NAMALWA (cell line): ENCODE measurements at regions not wholly inside any gene's neighbourhood (a gene's known extent, or its start where the extent isn't known, plus 50 kb on each side); places are given as distances from the start of the nearest gene placed in this dataset.

Experiments used
- DNase-seq: peaks from one replicate; pipeline ENCODE4 v3.0.0-alpha.2; 2015; ENCODE audit warnings: low spot score

GRCh38 chr5:154107010-154107409 lies 68.2 kb downstream of the MFAP3 start:
- no peak for DNase-seq

DNA sequence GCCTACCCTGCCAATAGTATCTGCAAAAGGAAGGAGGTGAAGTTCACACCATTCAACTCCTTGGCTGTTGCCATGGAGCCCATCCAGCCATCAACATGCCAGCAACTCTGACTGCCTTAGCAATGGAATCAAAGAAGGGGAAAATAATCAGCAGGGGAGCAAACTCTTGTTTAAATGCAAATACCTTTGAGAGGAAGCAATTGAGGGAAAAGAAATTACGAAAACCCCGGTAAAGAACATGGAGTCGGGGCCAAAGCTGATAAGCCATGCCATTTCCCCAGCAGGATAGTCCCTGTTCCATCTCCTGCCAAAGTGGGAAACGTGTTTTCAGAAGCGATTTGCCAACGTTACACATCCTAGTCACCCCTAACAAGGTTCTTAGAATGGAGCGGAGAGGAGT lies 69.0 kb downstream of the MFAP3 start:
- DNase-seq = no peak

- no peak for DNase-seq
Measured at GRCh38 chr5:154109416-154110106, 70.8 kb downstream of the MFAP3 start.

- DNase-seq = no peak
Measured at GRCh38 chr5:154110107-154110453, 71.3 kb downstream of the MFAP3 start.

- no peak for DNase-seq
Measured at GRCh38 chr5:154110716-154111115, 71.9 kb downstream of the MFAP3 start.

- no peak for DNase-seq
Measured at GRCh38 chr5:154111214-154111613, 72.4 kb downstream of the MFAP3 start.

DNA sequence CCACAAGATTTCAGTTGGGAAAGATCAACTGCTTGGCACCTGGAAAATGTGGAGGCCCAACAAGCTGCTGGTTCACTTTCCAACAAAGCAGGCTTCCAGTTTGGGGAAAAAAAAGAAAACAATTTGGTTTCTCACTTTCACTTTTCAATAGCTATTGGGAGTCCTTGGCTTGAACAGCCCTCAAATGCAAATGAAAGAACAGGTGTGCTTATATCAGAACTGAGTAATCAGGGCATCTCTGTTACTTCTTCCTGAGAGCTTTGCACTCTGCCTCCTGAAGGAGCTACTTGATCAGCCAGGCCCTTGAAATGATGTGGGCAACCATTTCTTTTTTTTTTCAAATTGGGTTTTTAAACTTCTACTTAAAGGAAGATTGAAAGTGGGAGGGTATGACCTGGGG lies 73.5 kb downstream of the MFAP3 start:
- DNase-seq = no peak

- no peak for DNase-seq
Measured at GRCh38 chr5:154115291-154115690, 75.2 kb upstream of the GALNT10 start.

GRCh38 chr5:154117050-154117449 lies 73.5 kb upstream of the GALNT10 start:
- DNase-seq = no peak

DNA sequence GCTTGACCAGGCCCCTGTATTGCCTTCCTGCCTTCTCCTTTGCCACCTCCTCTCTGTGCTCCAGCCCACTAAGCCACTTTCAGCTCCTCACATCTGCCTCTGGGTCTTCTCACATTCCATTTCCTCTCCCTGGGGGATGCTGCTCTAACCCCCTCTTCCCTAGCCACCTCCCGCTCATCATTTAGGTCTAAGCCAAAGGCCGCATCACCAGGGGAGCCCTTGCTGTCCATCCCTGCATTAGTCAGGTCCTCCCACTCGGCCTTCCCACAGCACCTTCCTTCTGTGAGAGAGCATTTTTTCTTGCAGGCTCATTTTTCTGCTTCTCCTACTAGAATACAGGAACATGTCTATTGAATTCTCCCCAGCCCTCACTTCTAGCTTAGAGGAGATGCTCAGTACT lies 72.6 kb upstream of the GALNT10 start:
- DNase-seq = no peak

- DNase-seq = peak; percentile 24
Measured at GRCh38 chr5:154118385-154118784, 72.1 kb upstream of the GALNT10 start.

GRCh38 chr5:154118893-154119336 lies 71.6 kb upstream of the GALNT10 start:
- peak; percentile 41 for DNase-seq

- DNase-seq = no peak
Measured at GRCh38 chr5:154129013-154129412, 61.5 kb upstream of the GALNT10 start.

GRCh38 chr5:154129921-154130320 lies 60.6 kb upstream of the GALNT10 start:
- no peak for DNase-seq

- no peak for DNase-seq
Measured at GRCh38 chr5:154131817-154132216, 58.7 kb upstream of the GALNT10 start.

- DNase-seq = no peak
Measured at GRCh38 chr5:154132718-154133307, 57.7 kb upstream of the GALNT10 start.

DNA sequence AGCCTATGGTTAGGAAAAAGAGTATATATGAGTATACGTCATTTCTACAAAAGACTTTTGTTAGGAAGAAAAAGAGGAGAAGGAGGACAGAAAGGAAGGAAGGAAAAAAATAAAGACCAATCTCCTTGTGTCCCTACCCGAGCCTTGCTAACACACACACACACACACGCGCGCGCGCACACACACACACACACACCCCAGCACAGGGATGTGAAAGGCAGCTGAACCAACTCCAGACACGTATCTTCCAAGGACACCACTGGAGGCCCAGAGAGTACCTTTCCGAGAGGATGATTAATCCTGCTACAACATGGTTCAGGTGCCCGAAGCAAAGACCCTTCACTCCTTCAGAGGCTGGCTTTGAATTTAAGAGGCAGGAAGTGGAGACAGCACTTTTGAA lies 56.9 kb upstream of the GALNT10 start:
- no peak for DNase-seq

DNA sequence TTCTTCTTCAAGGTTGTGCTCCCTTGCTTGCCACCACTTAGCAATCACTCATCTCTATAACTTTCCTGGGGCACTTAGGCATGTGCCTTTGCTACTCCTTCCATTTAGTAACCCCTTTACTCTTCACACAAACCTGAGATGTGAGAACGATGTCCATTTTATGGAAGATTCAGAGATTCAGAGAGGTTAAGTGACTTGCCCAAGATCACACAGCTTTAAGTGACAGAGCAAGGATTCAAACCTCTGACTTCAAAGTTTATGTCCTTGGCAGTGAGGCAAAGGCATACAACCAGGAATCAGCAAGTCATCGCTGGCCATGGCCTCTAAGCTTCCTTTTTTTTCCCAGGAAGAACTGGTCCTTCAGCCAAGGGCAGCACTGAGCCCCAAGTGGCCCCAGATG lies 56.0 kb upstream of the GALNT10 start:
- DNase-seq = no peak

DNA sequence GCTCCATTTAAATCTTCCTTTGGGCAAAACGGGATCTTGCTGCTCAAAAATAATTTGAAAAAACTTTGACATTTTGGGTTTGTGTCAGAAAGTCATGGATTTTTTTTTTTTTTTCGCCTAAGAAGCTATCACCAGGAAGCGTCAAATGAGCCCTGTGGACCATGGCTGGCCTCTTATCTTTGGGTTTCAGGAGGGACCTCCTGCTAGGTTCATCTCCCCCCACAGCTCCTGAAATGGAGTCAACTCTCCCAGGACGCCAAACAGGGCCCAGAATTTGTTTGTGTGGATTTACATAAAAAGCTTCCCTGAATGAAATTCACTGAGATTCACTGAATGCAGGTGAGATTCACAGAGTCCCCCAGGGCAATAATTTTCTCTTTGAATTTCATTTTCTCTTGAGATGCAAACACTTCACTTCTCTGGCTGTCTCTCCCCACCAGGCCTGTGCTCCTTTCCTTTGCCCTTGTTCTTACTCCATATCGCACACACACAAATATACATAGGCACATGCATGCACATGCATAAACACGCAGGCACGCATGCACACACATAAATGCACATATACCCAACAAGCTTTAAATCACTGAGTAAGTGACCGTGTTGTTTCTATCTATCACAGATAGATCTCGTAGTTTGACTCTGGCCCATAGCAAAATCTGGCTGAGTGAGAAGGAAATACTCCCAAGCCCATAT lies 55.3 kb upstream of the GALNT10 start:
- no peak for DNase-seq

DNA sequence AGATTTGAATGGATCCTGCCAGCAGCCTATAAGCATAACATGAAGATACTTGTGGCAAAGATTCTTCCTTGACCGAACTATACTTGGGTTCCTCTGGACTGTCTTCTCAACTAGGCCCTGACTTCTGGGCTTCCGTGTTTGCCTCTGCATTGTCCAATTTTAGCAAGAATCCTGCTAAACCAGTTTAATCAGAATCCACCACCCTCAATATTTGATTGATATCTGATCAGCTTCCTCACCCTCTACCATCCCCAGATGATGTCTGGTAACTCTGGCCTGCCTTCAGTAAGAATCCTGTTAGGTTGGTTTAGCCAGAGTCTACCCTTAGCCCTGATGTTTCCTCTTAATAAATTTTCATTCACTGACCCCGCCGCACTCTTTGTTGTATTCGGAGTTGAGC lies 54.4 kb upstream of the GALNT10 start:
- DNase-seq = no peak

- no peak for DNase-seq
Measured at GRCh38 chr5:154138701-154139100, 51.8 kb upstream of the GALNT10 start.

GRCh38 chr5:154140381-154140780 lies 50.2 kb upstream of the GALNT10 start:
- no peak for DNase-seq
